ENCODE measurements at regions not wholly inside any gene's neighbourhood (a gene's known extent, or its start where the extent isn't known, plus 50 kb on each side); places are given as distances from the start of the nearest gene placed in this dataset.

GRCh38 chr21:41643246-41643966 is 123.4 kb downstream of the RIPK4 start:
- no peaks in the 10 kb centered on the region for H3K79me2 ChIP-seq (ENCODE audit: control insufficient read depth, insufficient read depth, low read length)
- Mint-ChIP-seq H3K27me3 (peaks cover 23% of the 10 kb centered on the region), H3K27ac (no peak overlapping the region), H3K4me1 (no peaks in the 10 kb centered on the region), H3K4me3 (no peak overlapping the region), H3K9me3 (ENCODE audit: insufficient read depth) (no peaks in the 10 kb centered on the region)
- ChIA-PET CTCF (no interaction called here), POLR2A (no interaction called here)
- ATAC-seq (ENCODE audit: low read depth), result no peak
- no peak for DNase-seq
- H2AFZ ChIP-seq (ENCODE audit: insufficient read depth, low read depth, low read length, poor library complexity, severe bottlenecking), result no peak overlapping the region
- no peak overlapping the region for H3K27ac ChIP-seq (ENCODE audit: low read length in 2 of 2)
- peaks cover 0 to 12% (median 0%) of the 10 kb centered on the region in 4 experiments for H3K27me3 ChIP-seq (replicated peaks in 1 of 4; ENCODE audit: control extremely low read depth in 1 of 4, control insufficient read depth in 3 of 4, insufficient read depth in 4 of 4, low read length in 3 of 4)
- intact Hi-C loops (cut with micrococcal nuclease), result no loop called here
- no peaks in the 10 kb centered on the region for H4K20me1 ChIP-seq (ENCODE audit: control insufficient read depth, insufficient read depth, low read length, poor library complexity, severe bottlenecking)
- WGBS (ENCODE audit: insufficient coverage), result no CpG with 5 or more reads among the region's 10 CpGs
- H3K4me3 ChIP-seq (ENCODE audit: control extremely low read depth in 1 of 5, extremely low read depth in 1 of 5, insufficient read depth in 1 of 5, low read depth in 2 of 5, low read length in 4 of 5), result no peak overlapping the region
- H3K4me1 ChIP-seq (ENCODE audit: control insufficient read depth in 2 of 2, insufficient read depth in 2 of 2, low read length in 2 of 2), result no peaks in the 10 kb centered on the region
- H3K4me2 ChIP-seq (replicated peaks; ENCODE audit: low read depth, low read length, poor library complexity, severe bottlenecking), result no peak overlapping the region
- no peak for TF ChIP-seq EZH2 (IDR thresholded peaks at IDR 0.05; ENCODE audit: borderline replicate concordance, insufficient read depth, low read depth, low read length, poor library complexity, severe bottlenecking)
- TF ChIP-seq, protein P1, sequence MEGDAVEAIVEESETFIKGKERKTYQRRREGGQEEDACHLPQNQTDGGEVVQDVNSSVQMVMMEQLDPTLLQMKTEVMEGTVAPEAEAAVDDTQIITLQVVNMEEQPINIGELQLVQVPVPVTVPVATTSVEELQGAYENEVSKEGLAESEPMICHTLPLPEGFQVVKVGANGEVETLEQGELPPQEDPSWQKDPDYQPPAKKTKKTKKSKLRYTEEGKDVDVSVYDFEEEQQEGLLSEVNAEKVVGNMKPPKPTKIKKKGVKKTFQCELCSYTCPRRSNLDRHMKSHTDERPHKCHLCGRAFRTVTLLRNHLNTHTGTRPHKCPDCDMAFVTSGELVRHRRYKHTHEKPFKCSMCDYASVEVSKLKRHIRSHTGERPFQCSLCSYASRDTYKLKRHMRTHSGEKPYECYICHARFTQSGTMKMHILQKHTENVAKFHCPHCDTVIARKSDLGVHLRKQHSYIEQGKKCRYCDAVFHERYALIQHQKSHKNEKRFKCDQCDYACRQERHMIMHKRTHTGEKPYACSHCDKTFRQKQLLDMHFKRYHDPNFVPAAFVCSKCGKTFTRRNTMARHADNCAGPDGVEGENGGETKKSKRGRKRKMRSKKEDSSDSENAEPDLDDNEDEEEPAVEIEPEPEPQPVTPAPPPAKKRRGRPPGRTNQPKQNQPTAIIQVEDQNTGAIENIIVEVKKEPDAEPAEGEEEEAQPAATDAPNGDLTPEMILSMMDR (IDR thresholded peaks at IDR 0.05), result no peak
- no peaks in the 10 kb centered on the region for H3K9me3 ChIP-seq (ENCODE audit: control extremely low read depth in 1 of 3, control insufficient read depth in 2 of 3, insufficient read depth in 1 of 3, low read length in 2 of 3)
- no peaks in the 10 kb centered on the region for H3K36me3 ChIP-seq (replicated peaks in 1 of 2; ENCODE audit: control extremely low read depth in 1 of 2, control insufficient read depth in 1 of 2, extremely low read depth in 1 of 2, insufficient read depth in 2 of 2, low read length in 1 of 2)
- no peak overlapping the region for H3K9ac ChIP-seq (ENCODE audit: low read length)

- no peak overlapping the region for H2AFZ ChIP-seq (ENCODE audit: insufficient read depth, low read depth, low read length, poor library complexity, severe bottlenecking)
- CTCF ChIA-PET, result no interaction called here
Measured at GRCh38 chr21:41641821-41642701, 124.8 kb downstream of the RIPK4 start.

More at GRCh38 chr21:41641821-41642701, 124.8 kb downstream of the RIPK4 start:
- Histone ChIP-seq H3K36me3 (replicated peaks in 1 of 2; ENCODE audit: control extremely low read depth in 1 of 2, control insufficient read depth in 1 of 2, extremely low read depth in 1 of 2, insufficient read depth in 2 of 2, low read length in 1 of 2) (no peaks in the 10 kb centered on the region), H3K79me2 (ENCODE audit: control insufficient read depth, insufficient read depth, low read length) (no peaks in the 10 kb centered on the region), H3K9me3 (ENCODE audit: control extremely low read depth in 1 of 3, control insufficient read depth in 2 of 3, insufficient read depth in 1 of 3, low read length in 2 of 3) (no peaks in the 10 kb centered on the region), H3K4me1 (ENCODE audit: control insufficient read depth in 2 of 2, insufficient read depth in 2 of 2, low read length in 2 of 2) (no peaks in the 10 kb centered on the region), H3K27ac (ENCODE audit: low read length in 2 of 2) (no peak overlapping the region), H3K9ac (ENCODE audit: low read length) (no peak overlapping the region), H3K4me2 (replicated peaks; ENCODE audit: low read depth, low read length, poor library complexity, severe bottlenecking) (no peak overlapping the region), H3K27me3 (replicated peaks in 1 of 4; ENCODE audit: control extremely low read depth in 1 of 4, control insufficient read depth in 3 of 4, insufficient read depth in 4 of 4, low read length in 3 of 4) (peaks cover 0 to 12% (median 0%) of the 10 kb centered on the region in 4 experiments), H4K20me1 (ENCODE audit: control insufficient read depth, insufficient read depth, low read length, poor library complexity, severe bottlenecking) (no peaks in the 10 kb centered on the region), H3K4me3 (ENCODE audit: control extremely low read depth in 1 of 5, extremely low read depth in 1 of 5, insufficient read depth in 1 of 5, low read depth in 2 of 5, low read length in 4 of 5) (no peak overlapping the region)
- intact Hi-C loops (cut with micrococcal nuclease), result no loop called here
- ATAC-seq (ENCODE audit: low read depth) (no peak), DNase-seq (no peak)
- no peaks in the 10 kb centered on the region for H3K4me1 Mint-ChIP-seq
- H3K27me3 Mint-ChIP-seq, result peaks cover 27% of the 10 kb centered on the region
- no peak overlapping the region for H3K4me3 Mint-ChIP-seq
- H3K27ac Mint-ChIP-seq, result no peak overlapping the region
- WGBS (ENCODE audit: insufficient coverage), result 45% methylated on average over 14 of the region's 16 CpGs
- H3K9me3 Mint-ChIP-seq (ENCODE audit: insufficient read depth), result no peaks in the 10 kb centered on the region
- TF ChIP-seq EZH2 (IDR thresholded peaks at IDR 0.05; ENCODE audit: borderline replicate concordance, insufficient read depth, low read depth, low read length, poor library complexity, severe bottlenecking), result no peak
- TF ChIP-seq, protein P1 (IDR thresholded peaks at IDR 0.05), result no peak
- POLR2A ChIA-PET, result no interaction called here
